Erythroblast (primary cell): ENCODE measurements at regions not wholly inside any gene's neighbourhood (a gene's known extent, or its start where the extent isn't known, plus 50 kb on each side); places are given as distances from the start of the nearest gene placed in this dataset.

Source experiments
- DNase-seq, 2 experiments: peaks; one replicate each; lab custom pipeline; 2025; lab: John Stamatoyannopoulos, UW
- GATA1 ChIP-seq: IDR thresholded peaks from 2 replicates; pipeline ENCODE4 v1.6.1; 2011; ENCODE audit warnings: low read depth, mild to moderate bottlenecking, control low read depth, low read length, moderate library complexity
- POLR2A ChIP-seq: IDR thresholded peaks from 2 replicates; pipeline ENCODE4 v1.6.1; 2011; ENCODE audit warnings: mild to moderate bottlenecking, low read length

DNA sequence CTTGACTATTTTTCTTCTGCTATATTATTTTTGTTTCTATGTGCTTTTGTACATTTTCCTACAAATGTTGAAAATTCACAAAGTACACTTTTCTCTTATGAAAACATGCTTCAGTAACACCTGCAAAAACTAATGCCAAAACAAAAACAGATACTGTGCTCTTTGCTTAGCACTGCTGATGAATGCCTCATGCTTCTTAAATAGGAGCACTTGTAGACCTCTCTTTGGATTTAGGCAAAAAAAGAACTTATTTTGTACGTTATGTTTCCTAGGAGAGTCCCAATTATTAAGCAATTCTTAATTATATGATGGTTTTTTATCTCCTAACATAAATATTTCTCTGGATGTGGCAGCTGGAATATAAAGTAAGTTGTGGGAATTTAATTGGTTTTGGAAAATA, 285.0 kb upstream of the ARSJ start:
- TF ChIP-seq GATA1 (no peak), POLR2A (no peak)

DNA sequence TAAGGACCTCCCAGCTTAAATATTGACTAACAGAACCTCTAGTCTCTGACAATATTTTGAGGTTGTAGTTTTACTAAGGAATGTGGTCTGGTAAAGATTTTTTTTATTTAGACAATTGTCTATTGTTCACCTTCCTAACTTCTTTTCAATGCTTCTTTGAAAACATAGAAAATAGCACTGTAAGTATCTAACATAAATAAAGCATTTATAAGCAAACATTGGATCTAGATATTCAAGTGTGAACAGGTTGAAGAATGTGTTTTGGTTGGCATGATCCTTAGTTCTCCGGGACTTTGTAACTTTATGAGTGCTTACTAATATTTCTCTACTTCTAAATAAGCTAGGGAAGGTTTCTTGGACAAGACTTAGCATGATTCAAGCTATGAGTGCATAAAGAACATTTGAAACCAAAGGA, 285.4 kb upstream of the ARSJ start:
- no peak for TF ChIP-seq POLR2A
- no peak for DNase-seq

More for the DNA sequence above, 285.0 kb upstream of the ARSJ start:
- no peak for DNase-seq

DNA sequence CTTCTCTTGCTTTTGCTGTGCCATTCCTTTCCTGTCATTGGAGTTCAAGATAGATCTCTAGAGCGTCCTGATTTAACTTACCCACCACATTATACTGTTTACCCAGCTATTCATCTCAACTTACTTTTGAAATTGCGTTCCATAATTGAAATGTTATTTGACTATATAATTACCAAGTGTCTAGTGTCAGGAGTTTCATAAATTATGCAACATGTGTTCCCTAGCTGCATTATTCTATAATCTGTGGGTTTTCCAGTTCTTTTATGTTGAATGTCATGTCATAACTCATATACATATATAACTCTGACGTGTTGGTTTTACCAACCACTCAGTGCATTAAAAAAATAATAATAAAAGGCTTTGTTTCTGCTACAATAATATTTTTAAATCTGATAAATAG, 285.9 kb upstream of the ARSJ start:
- TF ChIP-seq POLR2A (no peak), GATA1 (no peak)
- DNase-seq = no peak

DNA sequence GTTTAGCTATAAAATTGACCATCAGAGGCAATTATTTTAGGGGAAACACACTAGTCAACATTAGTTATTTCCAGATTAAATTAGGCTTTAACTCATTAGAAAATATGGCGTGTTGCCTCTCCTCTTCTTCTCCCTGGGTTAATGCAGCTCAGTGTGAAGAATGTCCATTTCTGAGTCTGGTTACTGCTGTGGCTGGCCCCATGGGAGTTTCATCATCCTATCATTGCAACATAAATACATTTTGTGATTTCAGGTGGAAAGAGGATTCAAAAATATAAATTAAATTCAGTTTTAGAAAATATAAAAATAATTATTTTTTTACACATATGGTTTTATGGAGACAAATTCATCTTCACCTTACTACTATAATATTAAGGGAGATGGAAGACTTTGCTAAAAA, 288.5 kb upstream of the ARSJ start:
- no peak for DNase-seq
- TF ChIP-seq POLR2A = no peak
- TF ChIP-seq GATA1 = no peak

DNA sequence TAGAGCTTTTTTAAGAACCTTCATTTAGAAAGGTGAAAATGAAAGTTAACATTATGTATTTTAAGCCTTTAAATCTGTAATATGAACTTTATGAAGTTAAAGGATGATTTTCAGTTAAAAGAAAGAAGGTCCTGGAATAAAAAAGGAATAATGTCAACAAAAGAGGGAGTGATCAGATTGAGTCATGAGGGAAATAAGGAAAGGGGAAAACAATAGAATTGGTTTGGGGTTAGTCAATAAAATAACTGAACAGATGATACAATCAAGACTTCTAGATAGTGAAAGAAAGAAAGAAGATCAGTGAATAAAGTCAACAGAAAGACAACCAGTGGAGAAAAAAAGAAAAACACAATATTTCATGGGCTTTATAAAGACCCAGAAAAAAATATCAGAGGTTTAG, 291.6 kb upstream of the ARSJ start:
- DNase-seq = no peak
- TF ChIP-seq GATA1 (no peak), POLR2A (no peak)

DNA sequence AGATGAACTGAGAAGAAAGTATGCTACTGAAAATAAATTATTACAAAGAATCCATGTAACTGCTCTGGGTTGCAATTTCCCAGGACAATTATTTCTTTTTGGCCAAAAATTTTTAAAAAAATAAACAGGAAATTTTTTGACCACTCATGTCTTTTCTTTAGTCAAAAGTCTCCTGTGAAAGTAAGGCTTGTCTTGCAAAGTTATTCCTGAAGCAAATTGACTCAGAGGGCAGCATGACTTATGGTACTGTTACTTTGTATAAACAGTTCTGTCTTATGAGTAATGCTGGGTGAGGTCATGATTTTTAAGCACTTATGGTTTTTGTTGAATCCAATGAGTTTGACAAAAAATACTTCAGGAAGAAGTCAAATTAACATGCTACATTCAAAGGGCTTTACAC, 292.8 kb upstream of the ARSJ start:
- no peak for DNase-seq
- no peak for TF ChIP-seq GATA1
- TF ChIP-seq POLR2A = no peak

DNA sequence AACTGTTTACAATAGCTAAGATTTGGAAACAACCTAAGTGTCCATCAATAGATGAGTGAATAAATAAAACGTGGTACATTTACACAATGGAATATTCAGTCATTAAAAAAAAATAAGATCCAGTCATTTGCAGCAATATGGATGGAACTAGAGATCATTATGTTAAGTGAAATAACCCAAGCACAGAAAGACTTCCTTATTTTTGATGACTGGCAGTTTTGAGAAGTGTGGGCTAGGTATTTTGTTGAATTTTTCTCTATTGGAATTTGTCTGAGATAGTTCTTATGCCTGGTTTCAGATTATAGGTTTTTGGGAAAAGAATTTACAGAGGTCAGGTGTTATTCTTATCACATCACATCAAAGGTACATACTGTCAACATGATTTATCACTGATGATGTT, 293.8 kb upstream of the ARSJ start:
- TF ChIP-seq GATA1 = no peak
- TF ChIP-seq POLR2A = no peak
- DNase-seq = no peak

DNA sequence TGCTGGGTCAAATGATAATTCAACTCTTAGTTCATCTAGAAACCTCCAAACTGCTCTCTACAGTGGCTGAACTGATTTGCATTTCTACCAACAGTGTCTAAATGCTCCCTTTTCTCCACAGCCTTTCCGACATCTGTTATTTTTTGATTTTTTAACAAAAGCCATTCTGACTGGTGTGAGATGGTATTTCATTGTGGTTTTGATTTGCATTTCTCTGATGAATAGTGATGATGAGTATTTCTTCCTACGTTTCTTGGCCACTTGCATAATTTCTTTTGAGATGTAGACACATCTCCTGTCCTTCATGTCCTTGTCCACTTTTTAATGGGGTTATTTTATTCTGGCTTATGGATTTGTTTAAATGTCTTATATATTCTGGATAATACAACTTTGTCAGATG, 298.2 kb upstream of the ARSJ start:
- no peak for DNase-seq
- TF ChIP-seq GATA1 = no peak
- TF ChIP-seq POLR2A = no peak

DNA sequence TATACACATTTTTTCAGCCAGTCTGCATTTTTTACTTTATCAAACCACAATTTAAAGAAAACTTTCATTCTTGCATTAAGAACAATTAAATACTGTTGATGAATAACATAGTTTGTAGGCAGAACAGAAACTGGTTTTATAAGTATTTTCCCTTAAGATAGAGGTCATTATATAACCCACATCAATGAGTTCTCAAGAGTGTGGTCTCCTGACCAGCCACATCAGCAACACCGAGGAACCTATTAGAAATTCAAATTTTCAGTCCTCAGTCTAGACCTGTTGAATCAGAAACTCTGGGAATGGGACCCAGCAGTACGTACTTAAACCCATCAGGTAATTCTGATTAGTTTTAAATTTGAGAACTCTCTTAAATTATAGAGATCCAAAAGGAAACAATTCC, 299.6 kb upstream of the ARSJ start:
- TF ChIP-seq GATA1 = no peak
- no peak for TF ChIP-seq POLR2A

DNA sequence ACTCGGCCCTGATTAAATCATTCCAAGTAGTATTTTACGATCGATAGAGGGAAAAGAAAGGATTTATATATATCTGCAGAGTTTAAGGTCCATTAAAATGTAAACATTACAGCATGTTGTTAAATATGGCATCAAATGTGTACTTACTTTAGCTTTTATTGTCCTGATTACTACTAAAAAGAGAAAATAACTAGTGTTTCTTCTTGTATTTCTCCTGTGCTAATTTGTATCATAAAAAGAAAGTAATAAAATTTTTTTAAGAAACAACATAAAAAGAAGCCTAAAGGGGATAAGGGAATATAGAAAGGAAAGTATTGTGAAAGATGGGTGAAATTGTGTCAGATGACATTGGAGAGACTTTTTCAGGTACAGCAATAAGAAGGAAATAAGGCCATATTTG, 300.3 kb upstream of the ARSJ start:
- no peak for DNase-seq
- no peak for TF ChIP-seq GATA1
- no peak for TF ChIP-seq POLR2A

More for the DNA sequence above, 299.6 kb upstream of the ARSJ start:
- no peak for DNase-seq

DNA sequence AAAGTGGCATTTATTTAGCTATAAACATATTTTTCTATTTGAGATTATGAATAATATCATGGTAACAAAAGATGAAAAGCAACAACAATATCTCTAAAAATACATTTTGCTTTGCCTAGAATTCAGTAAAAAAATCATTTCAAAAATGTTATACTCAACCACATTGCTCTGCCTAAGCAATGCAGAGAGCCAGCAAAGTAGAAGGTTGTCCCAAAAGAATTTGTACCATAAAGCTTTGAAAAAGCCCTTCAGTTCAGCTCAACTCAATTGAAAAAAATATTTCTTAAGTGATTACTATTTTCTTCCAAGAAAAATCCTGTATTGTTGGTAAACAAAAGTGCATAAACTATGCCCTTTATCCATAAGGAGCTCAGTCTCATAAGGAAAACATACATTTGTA, 301.2 kb upstream of the ARSJ start:
- DNase-seq = no peak
- TF ChIP-seq POLR2A = no peak
- TF ChIP-seq GATA1 = no peak

DNA sequence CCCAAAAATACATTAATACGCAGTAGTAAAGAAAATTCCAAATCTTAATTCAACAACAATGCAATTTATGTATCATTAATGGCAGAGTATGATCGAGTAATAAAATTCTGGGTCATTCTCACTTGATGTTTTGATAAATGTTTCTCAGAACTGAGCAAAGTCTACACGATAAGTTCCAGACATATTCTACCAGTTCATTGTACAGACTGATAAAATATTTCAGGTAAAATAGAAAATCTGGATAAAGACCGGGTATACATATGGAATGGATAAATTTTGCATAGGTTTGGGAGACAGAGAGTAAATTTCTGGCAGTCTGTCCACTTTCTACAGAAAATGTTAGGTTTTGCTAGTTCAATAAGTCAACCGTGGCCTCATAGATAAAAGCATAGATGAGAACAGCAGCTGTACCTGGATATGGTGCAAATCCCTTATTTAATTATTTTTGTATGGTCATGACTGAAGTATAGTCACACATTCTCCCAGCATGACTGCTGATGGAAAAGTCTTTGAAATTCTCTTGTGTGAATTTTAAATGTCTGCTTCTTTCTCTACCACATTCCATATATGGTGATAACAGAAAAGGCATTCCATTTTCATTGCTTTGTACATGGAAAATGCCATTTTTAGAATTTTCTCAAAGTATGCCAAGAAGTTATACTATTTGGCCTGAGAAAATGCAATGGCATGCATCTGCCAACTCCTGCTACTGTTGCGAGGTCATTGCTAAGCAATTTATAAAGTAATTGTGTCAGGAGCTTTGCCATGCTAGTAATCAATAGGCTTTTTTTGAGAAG, 301.9 kb upstream of the ARSJ start:
- no peak for DNase-seq
- TF ChIP-seq POLR2A (no peak), GATA1 (no peak)

DNA sequence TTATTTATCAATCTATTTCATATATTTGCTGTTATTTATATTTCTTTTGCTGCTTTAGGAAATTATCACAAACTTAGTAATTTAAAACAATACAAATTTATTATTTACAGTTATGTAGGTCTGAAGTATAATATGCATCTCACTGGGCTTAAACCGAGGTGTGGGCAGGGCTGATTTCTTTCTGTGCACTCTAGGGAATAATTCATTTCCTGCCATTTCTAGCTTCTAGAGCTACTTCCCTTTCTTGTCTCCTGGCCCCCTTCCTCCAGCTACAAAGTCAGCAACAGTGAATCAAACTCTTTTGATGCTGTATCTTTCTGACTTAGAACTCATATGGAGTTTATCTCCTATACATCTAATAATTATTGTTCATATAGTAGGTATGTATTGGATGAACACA, 303.5 kb upstream of the ARSJ start:
- no peak for TF ChIP-seq POLR2A
- TF ChIP-seq GATA1 = no peak
- DNase-seq = no peak

DNA sequence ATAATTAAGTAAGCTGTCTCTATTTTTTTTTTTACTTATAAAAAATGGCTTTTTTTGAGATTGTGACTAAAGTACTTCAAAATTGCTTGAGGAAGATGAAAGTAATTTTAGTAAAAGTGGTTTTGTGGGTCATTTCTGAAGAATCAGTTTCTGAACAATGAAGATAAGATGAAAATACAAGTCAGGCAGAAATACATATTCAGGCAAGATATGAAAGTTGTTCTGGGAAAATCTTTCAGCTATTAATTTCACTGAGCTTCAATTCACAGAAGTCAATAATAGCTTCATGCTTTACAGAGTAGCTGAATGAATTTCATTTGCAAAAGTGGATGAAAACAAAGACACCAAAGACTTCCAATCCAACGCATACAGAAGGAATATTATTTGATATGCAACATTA, 305.2 kb upstream of the ARSJ start:
- TF ChIP-seq GATA1 = no peak
- TF ChIP-seq POLR2A = no peak
- no peak for DNase-seq

DNA sequence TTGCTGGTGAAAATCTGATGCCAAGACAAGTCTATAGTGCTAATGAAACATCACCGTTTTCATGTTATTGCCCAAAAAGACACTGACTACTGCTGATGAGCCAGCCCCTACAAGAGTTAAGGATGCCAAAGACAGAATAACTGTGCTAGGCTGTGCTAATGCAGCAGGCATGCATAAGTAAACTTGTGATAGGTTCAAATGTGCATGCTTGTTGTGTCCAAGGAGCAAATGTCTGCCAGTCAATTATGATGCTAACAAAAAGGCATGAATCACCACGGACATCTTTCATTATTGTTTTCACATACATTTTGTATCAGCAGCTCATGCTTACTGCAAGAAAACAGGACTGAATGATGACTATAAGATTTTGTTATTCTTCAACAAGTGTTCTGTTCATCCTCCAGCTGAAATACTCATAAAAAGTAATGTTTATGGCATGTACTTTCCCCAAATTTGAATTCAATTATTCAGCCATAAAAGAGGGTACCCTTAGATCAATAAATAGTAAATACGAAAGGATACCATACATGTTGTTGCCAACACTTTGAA, 306.9 kb upstream of the ARSJ start:
- no peak for DNase-seq
- TF ChIP-seq POLR2A (no peak), GATA1 (no peak)
